HepG2 (cell line): ENCODE measurements at regions not wholly inside any gene's neighbourhood (a gene's known extent, or its start where the extent isn't known, plus 50 kb on each side); places are given as distances from the start of the nearest gene placed in this dataset.
A peak's percentile ranks its signal among the peaks of the same experiment; 100 is the strongest.

Source experiments
- ATF7-NPFF ChIP-seq: sonication (generic); formaldehyde crosslinking; IDR thresholded peaks from 2 replicates; pipeline ENCODE4 v1.8.1; 2023; ENCODE audit warnings: mild to moderate bottlenecking, low read depth, missing genetic modification reagents, moderate library complexity
- DPF2 ChIP-seq: sonication (generic); formaldehyde crosslinking; IDR thresholded peaks from 2 replicates; pipeline ENCODE4 v1.4.0; 2020; ENCODE audit warnings: mild to moderate bottlenecking, low read depth, missing genetic modification reagents, borderline replicate concordance
- MAF1 ChIP-seq: sonication (generic); formaldehyde crosslinking; IDR thresholded peaks from 2 replicates; pipeline ENCODE4 v1.5.0; 2020; ENCODE audit warnings: missing genetic modification reagents, borderline replicate concordance
- MEIS2 ChIP-seq: sonication (generic); formaldehyde crosslinking; IDR thresholded peaks from 2 replicates; pipeline ENCODE4 v1.9.0; 2021; ENCODE audit warnings: mild to moderate bottlenecking, missing genetic modification reagents
- NR2F2 ChIP-seq: IDR thresholded peaks from 2 replicates; pipeline ENCODE4 v1.6.1; 2012; ENCODE audit warnings: low read depth, inconsistent platforms, borderline replicate concordance
- PLRG1 ChIP-seq: fragments of 450-650 bp; conservative IDR thresholded peaks from 2 replicates; pipeline ENCODE4 v1.6.1; 2016
- POGZ ChIP-seq: sonication (generic); formaldehyde crosslinking; IDR thresholded peaks from 2 replicates; pipeline ENCODE4 v1.4.0; 2020; ENCODE audit warnings: mild to moderate bottlenecking, missing genetic modification reagents
- SALL1 ChIP-seq: sonication (generic); formaldehyde crosslinking; IDR thresholded peaks from 2 replicates; pipeline ENCODE4 v1.8.0; 2022; ENCODE audit warnings: mild to moderate bottlenecking, missing genetic modification reagents
- SIX1 ChIP-seq: sonication (generic); formaldehyde crosslinking; IDR thresholded peaks from 2 replicates; pipeline ENCODE4 v1.4.0; 2020; ENCODE audit warnings: missing genetic modification reagents, borderline replicate concordance
- SKI ChIP-seq: fragments of 450-650 bp; IDR thresholded peaks from one replicate; pipeline ENCODE4 v1.6.1; 2018; ENCODE audit warnings: mild to moderate bottlenecking; ENCODE audit not compliant: partially characterized antibody
- SOX5 ChIP-seq: IDR thresholded peaks from 2 replicates; pipeline ENCODE4 v1.6.1; 2016; ENCODE audit warnings: borderline replicate concordance
- XRCC5 ChIP-seq: fragments of 200-400 bp; formaldehyde crosslinking; optimal IDR thresholded peaks from 2 replicates; pipeline ENCODE3; 2017; ENCODE audit warnings: mild to moderate bottlenecking, low read length
- ZBTB7B ChIP-seq: sonication (generic); formaldehyde crosslinking; IDR thresholded peaks from 2 replicates; pipeline ENCODE4 v1.4.0; 2020; ENCODE audit warnings: missing genetic modification reagents
- ZMYM4 ChIP-seq: sonication (generic); formaldehyde crosslinking; IDR thresholded peaks from 2 replicates; pipeline ENCODE4 v1.8.1; 2023; ENCODE audit warnings: mild to moderate bottlenecking, missing genetic modification reagents
- ZNF292 ChIP-seq: sonication (generic); formaldehyde crosslinking; IDR thresholded peaks from 2 replicates; pipeline ENCODE4 v1.8.1; 2022; ENCODE audit warnings: mild to moderate bottlenecking, low read depth, missing genetic modification reagents, borderline replicate concordance
- ZNF44 ChIP-seq: sonication (generic); formaldehyde crosslinking; IDR thresholded peaks from 2 replicates; pipeline ENCODE4 v1.5.1; 2020; ENCODE audit warnings: mild to moderate bottlenecking, missing genetic modification reagents
- ZNF768 ChIP-seq: sonication (generic); formaldehyde crosslinking; IDR thresholded peaks from 2 replicates; pipeline ENCODE4 v1.4.0; 2020; ENCODE audit warnings: missing genetic modification reagents
- TF ChIP-seq, protein P1 (sequence below): sonication (generic); formaldehyde crosslinking; IDR thresholded peaks from 2 replicates; pipeline ENCODE4 v1.9.0; 2021; ENCODE audit warnings: missing genetic modification reagents, mild to moderate bottlenecking, borderline replicate concordance
- TF ChIP-seq, protein P2 (sequence below): sonication (generic); formaldehyde crosslinking; IDR thresholded peaks from 2 replicates; pipeline ENCODE4 v1.4.0; 2020; ENCODE audit warnings: missing genetic modification reagents
- TF ChIP-seq, protein P3 (sequence below): sonication (generic); formaldehyde crosslinking; IDR thresholded peaks from 2 replicates; pipeline ENCODE4 v1.4.0; 2020; ENCODE audit warnings: missing genetic modification reagents, mild to moderate bottlenecking, borderline replicate concordance
- TF ChIP-seq, protein P4 (sequence below): sonication (generic); formaldehyde crosslinking; IDR thresholded peaks from 2 replicates; pipeline ENCODE4 v1.4.0; 2020; ENCODE audit warnings: low read depth, mild to moderate bottlenecking, missing genetic modification reagents
- TF ChIP-seq, protein P5 (sequence below): IDR thresholded peaks from 2 replicates; pipeline ENCODE4 v1.6.1; 2016; ENCODE audit warnings: low read depth
- TF ChIP-seq, protein P6 (sequence below): sonication (generic); formaldehyde crosslinking; IDR thresholded peaks from 2 replicates; pipeline ENCODE4 v1.5.0; 2020; ENCODE audit warnings: missing genetic modification reagents

DNA sequence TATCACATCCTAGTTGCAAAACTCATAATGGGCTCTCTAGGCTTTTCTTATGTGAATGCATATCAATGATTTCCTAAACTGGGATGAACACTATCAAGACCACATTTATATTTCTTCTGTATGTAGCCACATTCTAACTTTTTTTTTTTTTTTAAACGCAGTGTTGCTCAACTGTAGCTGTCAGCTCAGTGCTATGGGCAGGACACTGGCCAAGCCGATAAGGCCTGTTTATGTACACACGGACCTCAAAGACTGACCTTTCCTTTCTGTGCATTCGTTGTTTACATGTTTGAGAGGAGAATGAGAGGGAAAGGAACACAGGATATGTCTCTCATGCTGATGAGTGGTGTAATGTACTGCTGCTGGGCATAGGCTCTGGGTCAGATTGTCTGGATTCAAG is 75.1 kb upstream of the B3GAT2 start (continued):
- TF ChIP-seq, protein P1, sequence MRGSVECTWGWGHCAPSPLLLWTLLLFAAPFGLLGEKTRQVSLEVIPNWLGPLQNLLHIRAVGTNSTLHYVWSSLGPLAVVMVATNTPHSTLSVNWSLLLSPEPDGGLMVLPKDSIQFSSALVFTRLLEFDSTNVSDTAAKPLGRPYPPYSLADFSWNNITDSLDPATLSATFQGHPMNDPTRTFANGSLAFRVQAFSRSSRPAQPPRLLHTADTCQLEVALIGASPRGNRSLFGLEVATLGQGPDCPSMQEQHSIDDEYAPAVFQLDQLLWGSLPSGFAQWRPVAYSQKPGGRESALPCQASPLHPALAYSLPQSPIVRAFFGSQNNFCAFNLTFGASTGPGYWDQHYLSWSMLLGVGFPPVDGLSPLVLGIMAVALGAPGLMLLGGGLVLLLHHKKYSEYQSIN (CRISPR knock-in tag): no peak
- no peak for TF ChIP-seq ATF7-NPFF (CRISPR knock-in tag)
- peak; percentile 50; the same call in 1 of the 2 replicates for TF ChIP-seq ZMYM4
- TF ChIP-seq ZNF292 (CRISPR knock-in tag): peak; percentile 60; the same call in 1 of the 2 replicates
- no peak for TF ChIP-seq ZNF768 (CRISPR knock-in tag)
- TF ChIP-seq SALL1 (CRISPR knock-in tag): peak; percentile 76
- peak; percentile 51; the same call in 1 of the 2 replicates for TF ChIP-seq NR2F2
- TF ChIP-seq ZBTB7B: no peak
- TF ChIP-seq, protein P2, sequence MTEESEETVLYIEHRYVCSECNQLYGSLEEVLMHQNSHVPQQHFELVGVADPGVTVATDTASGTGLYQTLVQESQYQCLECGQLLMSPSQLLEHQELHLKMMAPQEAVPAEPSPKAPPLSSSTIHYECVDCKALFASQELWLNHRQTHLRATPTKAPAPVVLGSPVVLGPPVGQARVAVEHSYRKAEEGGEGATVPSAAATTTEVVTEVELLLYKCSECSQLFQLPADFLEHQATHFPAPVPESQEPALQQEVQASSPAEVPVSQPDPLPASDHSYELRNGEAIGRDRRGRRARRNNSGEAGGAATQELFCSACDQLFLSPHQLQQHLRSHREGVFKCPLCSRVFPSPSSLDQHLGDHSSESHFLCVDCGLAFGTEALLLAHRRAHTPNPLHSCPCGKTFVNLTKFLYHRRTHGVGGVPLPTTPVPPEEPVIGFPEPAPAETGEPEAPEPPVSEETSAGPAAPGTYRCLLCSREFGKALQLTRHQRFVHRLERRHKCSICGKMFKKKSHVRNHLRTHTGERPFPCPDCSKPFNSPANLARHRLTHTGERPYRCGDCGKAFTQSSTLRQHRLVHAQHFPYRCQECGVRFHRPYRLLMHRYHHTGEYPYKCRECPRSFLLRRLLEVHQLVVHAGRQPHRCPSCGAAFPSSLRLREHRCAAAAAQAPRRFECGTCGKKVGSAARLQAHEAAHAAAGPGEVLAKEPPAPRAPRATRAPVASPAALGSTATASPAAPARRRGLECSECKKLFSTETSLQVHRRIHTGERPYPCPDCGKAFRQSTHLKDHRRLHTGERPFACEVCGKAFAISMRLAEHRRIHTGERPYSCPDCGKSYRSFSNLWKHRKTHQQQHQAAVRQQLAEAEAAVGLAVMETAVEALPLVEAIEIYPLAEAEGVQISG (CRISPR knock-in tag): 0 out of 2 replicates have a peak, but pooled peaks have one; percentile 16
- TF ChIP-seq DPF2: peak; percentile 63
- TF ChIP-seq, protein P3, sequence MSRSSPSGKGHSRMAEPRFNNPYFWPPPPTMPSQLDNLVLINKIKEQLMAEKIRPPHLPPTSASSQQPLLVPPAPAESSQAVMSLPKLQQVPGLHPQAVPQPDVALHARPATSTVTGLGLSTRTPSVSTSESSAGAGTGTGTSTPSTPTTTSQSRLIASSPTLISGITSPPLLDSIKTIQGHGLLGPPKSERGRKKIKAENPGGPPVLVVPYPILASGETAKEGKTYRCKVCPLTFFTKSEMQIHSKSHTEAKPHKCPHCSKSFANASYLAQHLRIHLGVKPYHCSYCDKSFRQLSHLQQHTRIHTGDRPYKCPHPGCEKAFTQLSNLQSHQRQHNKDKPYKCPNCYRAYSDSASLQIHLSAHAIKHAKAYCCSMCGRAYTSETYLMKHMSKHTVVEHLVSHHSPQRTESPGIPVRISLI (CRISPR knock-in tag): peak; percentile 93
- TF ChIP-seq, protein P4, sequence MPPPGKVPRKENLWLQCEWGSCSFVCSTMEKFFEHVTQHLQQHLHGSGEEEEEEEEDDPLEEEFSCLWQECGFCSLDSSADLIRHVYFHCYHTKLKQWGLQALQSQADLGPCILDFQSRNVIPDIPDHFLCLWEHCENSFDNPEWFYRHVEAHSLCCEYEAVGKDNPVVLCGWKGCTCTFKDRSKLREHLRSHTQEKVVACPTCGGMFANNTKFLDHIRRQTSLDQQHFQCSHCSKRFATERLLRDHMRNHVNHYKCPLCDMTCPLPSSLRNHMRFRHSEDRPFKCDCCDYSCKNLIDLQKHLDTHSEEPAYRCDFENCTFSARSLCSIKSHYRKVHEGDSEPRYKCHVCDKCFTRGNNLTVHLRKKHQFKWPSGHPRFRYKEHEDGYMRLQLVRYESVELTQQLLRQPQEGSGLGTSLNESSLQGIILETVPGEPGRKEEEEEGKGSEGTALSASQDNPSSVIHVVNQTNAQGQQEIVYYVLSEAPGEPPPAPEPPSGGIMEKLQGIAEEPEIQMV (CRISPR knock-in tag): peak; percentile 91
- TF ChIP-seq SIX1 (CRISPR knock-in tag): peak; percentile 47; the same call in 1 of the 2 replicates
- no peak for TF ChIP-seq PLRG1
- peak; percentile 94 for TF ChIP-seq MEIS2 (CRISPR knock-in tag)
- no peak for TF ChIP-seq MAF1 (CRISPR knock-in tag)
- TF ChIP-seq SOX5 (CRISPR knock-in tag): peak; percentile 85
- TF ChIP-seq, protein P5, sequence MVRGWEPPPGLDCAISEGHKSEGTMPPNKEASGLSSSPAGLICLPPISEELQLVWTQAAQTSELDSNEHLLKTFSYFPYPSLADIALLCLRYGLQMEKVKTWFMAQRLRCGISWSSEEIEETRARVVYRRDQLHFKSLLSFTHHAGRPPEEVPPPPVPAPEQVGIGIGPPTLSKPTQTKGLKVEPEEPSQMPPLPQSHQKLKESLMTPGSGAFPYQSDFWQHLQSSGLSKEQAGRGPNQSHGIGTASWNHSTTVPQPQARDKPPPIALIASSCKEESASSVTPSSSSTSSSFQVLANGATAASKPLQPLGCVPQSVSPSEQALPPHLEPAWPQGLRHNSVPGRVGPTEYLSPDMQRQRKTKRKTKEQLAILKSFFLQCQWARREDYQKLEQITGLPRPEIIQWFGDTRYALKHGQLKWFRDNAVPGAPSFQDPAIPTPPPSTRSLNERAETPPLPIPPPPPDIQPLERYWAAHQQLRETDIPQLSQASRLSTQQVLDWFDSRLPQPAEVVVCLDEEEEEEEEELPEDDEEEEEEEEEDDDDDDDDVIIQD (CRISPR knock-in tag): peak; percentile 73
- TF ChIP-seq XRCC5: no peak
- TF ChIP-seq, protein P6, sequence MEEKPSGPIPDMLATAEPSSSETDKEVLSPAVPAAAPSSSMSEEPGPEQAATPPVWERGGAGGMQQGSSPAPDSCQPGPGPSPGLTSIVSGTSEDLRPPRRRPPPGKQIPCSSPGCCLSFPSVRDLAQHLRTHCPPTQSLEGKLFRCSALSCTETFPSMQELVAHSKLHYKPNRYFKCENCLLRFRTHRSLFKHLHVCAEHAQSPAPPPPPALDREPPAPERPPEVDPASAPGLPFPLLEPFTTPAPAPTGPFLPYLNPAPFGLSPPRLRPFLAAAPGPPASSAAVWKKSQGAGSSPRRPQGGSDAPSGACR (CRISPR knock-in tag): peak; percentile 29; the same call in 1 of the 2 replicates
- peak; percentile 63 for TF ChIP-seq POGZ (CRISPR knock-in tag)
- TF ChIP-seq ZNF44 (CRISPR knock-in tag): no peak
- peak; percentile 16 for TF ChIP-seq SKI
